Peyer's patch (tissue), 4 donors: ENCODE measurements at regions not wholly inside any gene's neighbourhood (a gene's known extent, or its start where the extent isn't known, plus 50 kb on each side); places are given as distances from the start of the nearest gene placed in this dataset.

Source experiments
- DNase-seq, 3 donors: peaks; one replicate each; pipeline ENCODE4 v3.0.0-alpha.2; 2017 to 2019
- H3K27ac ChIP-seq, 4 donors: fragments of 200-600 bp; sonication (generic); one replicate each; pipeline ENCODE4 v1.5.1; 2016 to 2019
- H3K27me3 ChIP-seq, 2 donors: fragments of 200-600 bp; sonication (generic); one replicate each; pipeline ENCODE4 v1.5.1; 2019
- H3K36me3 ChIP-seq, 3 donors: fragments of 200-600 bp; sonication (generic); one replicate each; pipeline ENCODE4 v1.5.1; 2016 to 2019
- H3K4me1 ChIP-seq, 4 donors: fragments of 200-600 bp; sonication (generic); one replicate each; pipeline ENCODE4 v1.5.1; 2016 to 2019
- H3K4me3 ChIP-seq, 4 donors: fragments of 200-600 bp; sonication (generic); 1 replicate in 3 of 4; 2 replicates in 1 of 4; pipeline ENCODE4 v1.5.1; 2016 to 2019; ENCODE audit warnings: mild to moderate bottlenecking in 1 of 4
- H3K9me3 ChIP-seq, 4 donors: fragments of 200-600 bp; sonication (generic); one replicate each; pipeline ENCODE4 v1.5.1; 2016 to 2019; ENCODE audit warnings: mild to moderate bottlenecking in 1 of 4
- POLR2A ChIP-seq, 2 donors: fragments of 450-650 bp; IDR thresholded peaks; one replicate each; pipeline ENCODE4 v1.5.1; 2017; ENCODE audit warnings: antibody characterized with exemption in 2 of 2, mild to moderate bottlenecking in 2 of 2, moderate library complexity in 2 of 2
- TF ChIP-seq, protein P1 (sequence below), 6 experiments: fragments of 450-650 bp in 4 of 6; fragments of 200-600 bp in 2 of 6; sonication (generic) in 1 of 6; IDR thresholded peaks; one replicate each; pipeline ENCODE4 v1.5.1; 2017 to 2019; ENCODE audit warnings: antibody characterized with exemption in 6 of 6, mild to moderate bottlenecking in 3 of 6, moderate library complexity in 1 of 6

DNA sequence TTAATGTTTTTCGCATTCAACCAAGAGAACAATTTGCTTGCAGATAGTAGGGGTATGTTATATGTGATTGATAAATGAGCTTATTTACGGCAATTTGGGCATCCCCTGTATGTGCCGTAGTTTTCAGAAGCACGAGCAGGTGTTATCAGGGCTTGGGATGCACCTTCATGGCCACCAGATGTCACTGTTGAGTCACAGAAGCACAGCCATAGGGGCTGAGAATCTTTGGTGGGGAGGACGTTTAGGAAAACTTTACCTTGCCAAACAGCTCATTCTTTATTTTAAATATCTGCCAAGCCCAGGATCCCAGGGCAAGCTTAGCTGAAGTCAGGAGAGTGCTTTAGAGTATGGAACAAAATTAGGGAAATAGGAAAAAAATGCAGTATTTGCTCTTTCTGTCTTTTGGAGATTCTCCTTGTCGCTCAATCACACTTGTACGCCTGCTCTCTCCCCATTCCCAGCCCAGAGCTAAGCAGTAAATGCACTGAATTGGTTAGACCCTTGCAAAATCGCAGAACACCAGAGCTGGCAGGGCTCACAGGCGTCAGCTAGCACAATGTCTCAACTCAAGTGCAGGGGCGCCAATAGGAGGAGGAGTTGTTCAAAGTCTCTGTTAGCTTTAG, 93.6 kb upstream of the MPHOSPH6 start:
- Histone ChIP-seq H3K4me3 (no peak overlapping the region), H3K27me3 (no peaks in the 10 kb centered on the region), H3K27ac (no peak overlapping the region), H3K4me1 (no peaks in the 10 kb centered on the region), H3K36me3 (no peaks in the 10 kb centered on the region), H3K9me3 (no peaks in the 10 kb centered on the region)
- DNase-seq, result peak in 2 of 3 donors; percentile 39 to 75
- no peak for TF ChIP-seq POLR2A (IDR thresholded peaks at IDR 0.05)
- TF ChIP-seq, protein P1, sequence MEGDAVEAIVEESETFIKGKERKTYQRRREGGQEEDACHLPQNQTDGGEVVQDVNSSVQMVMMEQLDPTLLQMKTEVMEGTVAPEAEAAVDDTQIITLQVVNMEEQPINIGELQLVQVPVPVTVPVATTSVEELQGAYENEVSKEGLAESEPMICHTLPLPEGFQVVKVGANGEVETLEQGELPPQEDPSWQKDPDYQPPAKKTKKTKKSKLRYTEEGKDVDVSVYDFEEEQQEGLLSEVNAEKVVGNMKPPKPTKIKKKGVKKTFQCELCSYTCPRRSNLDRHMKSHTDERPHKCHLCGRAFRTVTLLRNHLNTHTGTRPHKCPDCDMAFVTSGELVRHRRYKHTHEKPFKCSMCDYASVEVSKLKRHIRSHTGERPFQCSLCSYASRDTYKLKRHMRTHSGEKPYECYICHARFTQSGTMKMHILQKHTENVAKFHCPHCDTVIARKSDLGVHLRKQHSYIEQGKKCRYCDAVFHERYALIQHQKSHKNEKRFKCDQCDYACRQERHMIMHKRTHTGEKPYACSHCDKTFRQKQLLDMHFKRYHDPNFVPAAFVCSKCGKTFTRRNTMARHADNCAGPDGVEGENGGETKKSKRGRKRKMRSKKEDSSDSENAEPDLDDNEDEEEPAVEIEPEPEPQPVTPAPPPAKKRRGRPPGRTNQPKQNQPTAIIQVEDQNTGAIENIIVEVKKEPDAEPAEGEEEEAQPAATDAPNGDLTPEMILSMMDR (IDR thresholded peaks at IDR 0.05), result peak; percentile 53 to 89 (median 77)

DNA sequence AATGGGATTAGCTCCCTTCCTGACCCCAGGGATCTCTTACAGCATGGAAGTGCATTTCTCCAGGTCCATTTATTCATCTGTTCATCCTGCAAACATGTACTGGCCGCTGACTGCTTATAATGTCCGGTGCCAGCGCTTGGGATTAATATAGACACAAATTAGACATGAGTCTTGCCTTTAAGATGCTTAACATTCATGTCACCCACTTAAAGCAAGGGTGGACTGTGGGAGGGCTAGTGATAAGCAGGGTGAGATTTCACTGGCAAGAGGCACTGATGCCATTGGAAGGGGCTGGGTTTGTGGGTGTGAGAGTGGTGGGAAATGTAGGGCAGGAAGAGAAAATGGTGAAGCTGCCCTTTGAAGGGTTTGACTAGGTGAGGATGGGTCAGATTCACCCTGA, 92.2 kb upstream of the MPHOSPH6 start:
- Histone ChIP-seq H3K4me3 (no peak overlapping the region), H3K9me3 (no peaks in the 10 kb centered on the region), H3K4me1 (no peaks in the 10 kb centered on the region), H3K27me3 (no peaks in the 10 kb centered on the region), H3K27ac (no peak overlapping the region), H3K36me3 (no peaks in the 10 kb centered on the region)
- DNase-seq, result no peak
- TF ChIP-seq POLR2A (IDR thresholded peaks at IDR 0.05), result no peak
- TF ChIP-seq, protein P1 (IDR thresholded peaks at IDR 0.05), result no peak

DNA sequence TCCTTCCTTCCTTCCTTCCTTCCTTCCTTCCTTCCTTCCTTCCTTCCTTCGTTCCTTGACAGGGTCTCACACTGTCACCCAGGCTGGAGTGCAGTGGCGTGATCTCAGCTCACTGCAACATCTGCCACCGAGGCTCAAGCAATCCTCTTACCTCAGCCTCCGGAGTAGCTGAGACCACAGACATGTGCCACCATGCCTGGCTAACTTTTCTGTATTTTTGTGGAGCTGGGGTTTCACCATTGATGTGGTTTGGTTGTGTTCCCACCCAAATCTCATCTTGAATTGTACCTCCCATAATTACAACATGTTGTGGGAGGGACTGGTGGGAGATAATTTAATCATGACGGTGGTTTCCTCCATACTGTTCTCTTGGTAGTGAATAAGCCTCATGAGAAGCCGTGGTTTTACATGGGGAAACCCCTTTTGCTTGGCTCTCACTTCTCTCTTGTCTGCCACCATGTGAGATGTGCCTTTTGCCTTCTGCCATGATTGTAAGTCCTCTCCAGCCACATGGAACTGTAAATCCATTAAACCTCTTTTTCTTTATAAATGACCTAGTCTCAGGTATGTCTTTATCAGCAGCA, 90.3 kb upstream of the MPHOSPH6 start:
- H3K4me3 ChIP-seq, result no peak overlapping the region
- no peak overlapping the region for H3K27ac ChIP-seq
- DNase-seq, result no peak
- no peaks in the 10 kb centered on the region for H3K36me3 ChIP-seq
- H3K9me3 ChIP-seq, result no peaks in the 10 kb centered on the region
- H3K27me3 ChIP-seq, result no peaks in the 10 kb centered on the region
- no peak for TF ChIP-seq POLR2A (IDR thresholded peaks at IDR 0.05)
- TF ChIP-seq, protein P1 (IDR thresholded peaks at IDR 0.05), result no peak
- H3K4me1 ChIP-seq, result no peaks in the 10 kb centered on the region

DNA sequence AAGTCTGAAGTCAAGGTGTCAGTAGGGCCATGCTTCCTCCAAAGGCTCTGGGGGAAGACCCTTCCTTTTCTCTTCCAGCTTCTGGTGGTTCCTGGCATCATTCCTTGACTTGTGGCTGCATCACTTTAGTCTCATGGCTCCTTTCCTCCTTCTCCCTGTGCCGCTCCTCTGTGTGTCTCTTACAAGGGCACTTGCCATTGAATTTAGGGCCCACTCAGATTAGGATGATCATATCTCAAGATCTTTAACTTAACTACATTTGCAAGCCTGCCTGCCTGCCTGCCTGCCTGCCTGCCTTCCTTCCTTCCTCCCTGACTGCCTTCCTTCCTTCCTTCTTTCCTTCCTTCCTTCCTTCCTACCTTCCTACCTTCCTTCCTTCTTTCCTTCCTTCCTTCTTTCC, 89.7 kb upstream of the MPHOSPH6 start:
- Histone ChIP-seq H3K27ac (no peak overlapping the region), H3K4me3 (no peak overlapping the region), H3K9me3 (no peaks in the 10 kb centered on the region), H3K27me3 (no peaks in the 10 kb centered on the region), H3K4me1 (no peaks in the 10 kb centered on the region), H3K36me3 (no peaks in the 10 kb centered on the region)
- TF ChIP-seq, protein P1 (IDR thresholded peaks at IDR 0.05), result no peak
- no peak for TF ChIP-seq POLR2A (IDR thresholded peaks at IDR 0.05)
- no peak for DNase-seq

DNA sequence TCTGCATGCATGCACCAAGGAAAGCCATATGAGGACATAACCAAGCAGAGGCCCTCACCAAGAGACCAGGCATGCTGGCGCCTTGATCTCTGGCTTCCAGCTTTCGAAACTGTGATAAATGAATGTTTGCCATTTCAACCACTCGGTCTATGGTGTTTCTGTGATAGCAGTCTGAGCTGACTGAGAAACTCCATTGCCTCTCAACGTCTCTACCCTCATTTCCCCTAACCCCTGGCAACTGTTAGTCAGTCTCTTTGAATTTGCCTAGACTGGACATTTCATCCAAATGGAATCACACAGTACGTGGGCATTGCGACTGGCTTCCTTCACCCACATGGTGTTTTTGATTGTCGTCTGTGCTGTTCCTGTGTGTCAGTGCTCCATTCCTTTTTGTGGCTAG, 88.0 kb upstream of the MPHOSPH6 start:
- no peaks in the 10 kb centered on the region for H3K36me3 ChIP-seq
- DNase-seq, result no peak
- no peak overlapping the region for H3K27ac ChIP-seq
- H3K27me3 ChIP-seq, result no peaks in the 10 kb centered on the region
- TF ChIP-seq, protein P1 (IDR thresholded peaks at IDR 0.05), result no peak
- TF ChIP-seq POLR2A (IDR thresholded peaks at IDR 0.05), result no peak
- no peak overlapping the region for H3K4me3 ChIP-seq
- H3K9me3 ChIP-seq, result no peaks in the 10 kb centered on the region
- H3K4me1 ChIP-seq, result no peaks in the 10 kb centered on the region
